VCaP (cell line): ENCODE measurements at regions not wholly inside any gene's neighbourhood (a gene's known extent, or its start where the extent isn't known, plus 50 kb on each side); places are given as distances from the start of the nearest gene placed in this dataset.

Source experiments
- H3K27ac ChIP-seq: fragments of 450-650 bp; 2 replicates; pipeline ENCODE4 v1.5.1; 2017
- CTCF ChIP-seq: fragments of 450-650 bp; conservative IDR thresholded peaks from 2 replicates; pipeline ENCODE4 v1.5.1; 2017; ENCODE audit warnings: mild to moderate bottlenecking, moderate library complexity

GRCh38 chr4:12296366-12296765 lies 867.7 kb upstream of the HS3ST1 start:
- H3K27ac ChIP-seq = no peak overlapping the region
- no peak for TF ChIP-seq CTCF

- no peak overlapping the region for H3K27ac ChIP-seq
- no peak for TF ChIP-seq CTCF
Measured at GRCh38 chr4:12293906-12294525, 865.3 kb upstream of the HS3ST1 start.

DNA sequence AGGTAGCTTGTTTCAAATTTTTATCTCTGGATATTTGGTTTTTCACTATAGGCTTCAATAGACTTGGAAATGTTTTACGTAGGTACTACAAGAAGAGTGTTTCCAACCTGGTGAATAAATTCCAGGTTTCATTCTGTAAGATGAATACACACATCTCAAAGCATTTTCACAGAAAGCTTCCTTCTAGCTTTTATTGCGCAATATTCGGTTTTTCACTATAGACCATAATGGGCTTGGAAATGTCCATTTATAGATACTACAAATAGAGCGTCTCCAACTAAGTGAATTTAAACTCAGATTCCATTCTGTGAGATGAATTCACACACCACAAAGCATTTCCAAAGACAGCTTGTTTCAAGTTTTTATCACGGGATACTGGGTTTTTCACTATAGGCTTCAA lies 857.7 kb upstream of the HS3ST1 start:
- H3K27ac ChIP-seq = no peak overlapping the region
- no peak for TF ChIP-seq CTCF

- no peak for TF ChIP-seq CTCF
- H3K27ac ChIP-seq = no peak overlapping the region
Measured at GRCh38 chr4:12270546-12270945, 841.9 kb upstream of the HS3ST1 start.

DNA sequence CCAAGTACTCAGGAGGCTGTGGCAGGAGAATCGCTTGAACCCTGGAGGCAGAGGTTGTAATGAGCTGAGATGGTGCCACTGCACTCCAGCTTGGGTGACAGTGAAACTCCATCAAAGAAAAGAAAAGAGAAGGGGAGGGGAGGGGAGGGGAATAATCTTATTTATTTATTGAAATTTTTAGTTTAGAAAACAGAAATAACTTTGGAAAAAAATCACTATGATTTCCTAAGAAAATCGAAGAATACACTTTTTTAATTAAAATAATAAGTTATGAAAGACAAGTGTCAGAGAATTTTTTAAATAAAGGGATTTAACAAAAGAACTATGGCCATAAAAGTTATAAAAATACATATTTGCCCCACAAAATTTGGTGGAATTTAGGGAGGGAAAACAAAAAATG lies 836.9 kb upstream of the HS3ST1 start:
- TF ChIP-seq CTCF = no peak
- H3K27ac ChIP-seq = no peak overlapping the region

DNA sequence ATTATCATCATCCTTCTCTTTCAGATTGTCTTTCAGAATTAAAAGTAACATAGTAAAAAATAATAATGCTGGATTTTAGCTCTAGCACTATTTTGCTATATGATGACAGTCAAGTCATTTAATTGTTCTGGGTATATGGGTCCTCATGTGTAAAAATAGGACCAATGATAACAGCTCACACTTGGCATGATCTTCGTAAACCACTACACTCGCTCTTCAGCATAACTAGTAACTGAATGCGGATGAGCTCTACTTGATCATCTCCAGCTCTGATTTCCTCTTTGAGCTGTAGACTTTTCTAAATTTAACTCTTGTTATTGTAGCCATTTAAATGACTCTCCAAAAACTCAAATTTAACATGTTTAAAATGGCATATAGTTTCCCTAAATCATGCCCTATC lies 831.8 kb upstream of the HS3ST1 start:
- no peak for TF ChIP-seq CTCF
- H3K27ac ChIP-seq = no peak overlapping the region

DNA sequence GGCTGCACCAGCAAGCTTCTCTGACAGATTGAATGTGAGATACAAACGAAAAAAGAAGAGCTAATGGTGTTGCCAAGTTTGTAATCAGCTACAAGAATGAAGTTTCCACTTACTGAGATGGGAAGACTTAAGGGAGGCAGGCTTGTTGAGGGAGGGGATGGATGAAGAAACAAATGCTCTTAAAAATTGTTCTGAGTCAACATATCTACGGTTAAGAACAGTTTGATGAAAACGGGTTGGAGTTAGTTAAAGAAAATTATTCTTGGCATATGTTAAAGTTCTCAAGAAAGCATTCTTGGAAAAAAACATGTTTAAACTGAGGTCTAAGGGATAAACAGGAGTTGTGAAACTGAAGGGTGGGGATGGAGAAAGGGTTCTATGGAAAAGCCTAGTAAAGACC lies 816.3 kb upstream of the HS3ST1 start:
- no peak for TF ChIP-seq CTCF
- no peak overlapping the region for H3K27ac ChIP-seq
